ENCODE measurements at regions not wholly inside any gene's neighbourhood (a gene's known extent, or its start where the extent isn't known, plus 50 kb on each side); places are given as distances from the start of the nearest gene placed in this dataset.

DNA sequence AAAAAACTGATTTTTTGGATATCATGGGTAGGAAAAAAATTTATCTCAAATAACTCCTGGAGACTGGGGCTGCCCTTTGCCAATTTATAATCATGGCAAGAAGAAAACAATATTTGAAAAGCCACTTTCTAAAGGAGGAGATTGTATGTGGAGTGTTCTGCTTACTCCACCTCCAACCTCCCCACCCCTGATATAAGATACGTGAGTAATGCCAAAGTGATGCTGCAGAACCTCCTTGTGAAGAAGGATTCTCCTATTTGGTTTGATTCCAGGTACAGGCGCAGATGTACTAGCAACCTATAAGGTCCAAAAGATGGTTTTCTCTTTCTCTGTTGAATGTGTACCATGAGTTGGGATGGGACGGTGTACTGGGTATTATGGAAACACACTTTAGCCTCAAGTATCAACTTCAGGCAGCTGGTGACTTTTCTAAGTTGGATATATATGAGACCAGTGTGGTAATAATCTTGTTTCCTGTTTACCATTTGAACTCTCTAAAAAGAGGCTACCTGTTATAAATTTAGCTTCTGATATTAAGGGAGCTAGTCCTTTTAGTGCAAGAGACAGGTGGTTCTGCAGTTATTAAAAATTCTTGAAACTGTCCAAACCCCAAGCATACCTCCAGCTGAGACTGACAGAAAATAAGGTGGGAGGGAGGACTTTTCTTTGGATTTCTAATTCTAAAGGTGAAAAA lies 724.0 kb upstream of the MIR17HG start:
- TF ChIP-seq POLR2AphosphoS5 (IDR thresholded peaks at IDR 0.05) (no peak), POLR2A (IDR thresholded peaks at IDR 0.05) (no peak)
- TF ChIP-seq, protein P1, sequence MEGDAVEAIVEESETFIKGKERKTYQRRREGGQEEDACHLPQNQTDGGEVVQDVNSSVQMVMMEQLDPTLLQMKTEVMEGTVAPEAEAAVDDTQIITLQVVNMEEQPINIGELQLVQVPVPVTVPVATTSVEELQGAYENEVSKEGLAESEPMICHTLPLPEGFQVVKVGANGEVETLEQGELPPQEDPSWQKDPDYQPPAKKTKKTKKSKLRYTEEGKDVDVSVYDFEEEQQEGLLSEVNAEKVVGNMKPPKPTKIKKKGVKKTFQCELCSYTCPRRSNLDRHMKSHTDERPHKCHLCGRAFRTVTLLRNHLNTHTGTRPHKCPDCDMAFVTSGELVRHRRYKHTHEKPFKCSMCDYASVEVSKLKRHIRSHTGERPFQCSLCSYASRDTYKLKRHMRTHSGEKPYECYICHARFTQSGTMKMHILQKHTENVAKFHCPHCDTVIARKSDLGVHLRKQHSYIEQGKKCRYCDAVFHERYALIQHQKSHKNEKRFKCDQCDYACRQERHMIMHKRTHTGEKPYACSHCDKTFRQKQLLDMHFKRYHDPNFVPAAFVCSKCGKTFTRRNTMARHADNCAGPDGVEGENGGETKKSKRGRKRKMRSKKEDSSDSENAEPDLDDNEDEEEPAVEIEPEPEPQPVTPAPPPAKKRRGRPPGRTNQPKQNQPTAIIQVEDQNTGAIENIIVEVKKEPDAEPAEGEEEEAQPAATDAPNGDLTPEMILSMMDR (IDR thresholded peaks at IDR 0.05) = no peak
